Esophagus squamous epithelium (tissue), 5 donors: ENCODE measurements at regions not wholly inside any gene's neighbourhood (a gene's known extent, or its start where the extent isn't known, plus 50 kb on each side); places are given as distances from the start of the nearest gene placed in this dataset.

Source experiments
- DNase-seq: peaks from one replicate; lab custom pipeline; 2025; lab: John Stamatoyannopoulos, UW
- H3K27ac ChIP-seq, 4 donors: fragments of 200-600 bp; sonication (generic); one replicate each; pipeline ENCODE4 v1.5.1; 2016 to 2019; ENCODE audit warnings: mild to moderate bottlenecking in 1 of 4
- H3K27me3 ChIP-seq, 4 donors: fragments of 200-600 bp; sonication (generic); 1 replicate in 3 of 4; 2 replicates in 1 of 4; pipeline versions ENCODE4 v1.5.1 to v1.6.0; 2017 to 2021; ENCODE audit warnings: antibody characterized with exemption in 1 of 4
- H3K36me3 ChIP-seq, 3 donors: fragments of 200-600 bp; sonication (generic); one replicate each; pipeline ENCODE4 v1.5.1; 2016 to 2019
- H3K4me1 ChIP-seq, 3 donors: fragments of 200-600 bp; sonication (generic); one replicate each; pipeline ENCODE4 v1.5.1; 2017 to 2019
- H3K4me3 ChIP-seq, 4 donors: fragments of 200-600 bp; sonication (generic); 1 replicate in 3 of 4; 2 replicates in 1 of 4; pipeline ENCODE4 v1.5.1; 2016 to 2019; ENCODE audit warnings: mild to moderate bottlenecking in 2 of 4, moderate library complexity in 1 of 4
- H3K9me3 ChIP-seq, 3 donors: fragments of 200-600 bp; sonication (generic); one replicate each; pipeline ENCODE4 v1.5.1; 2016 to 2019
- CTCF ChIP-seq, 6 experiments: fragments of 450-650 bp in 4 of 6; fragments of 200-600 bp in 2 of 6; sonication (generic) in 2 of 6; IDR thresholded peaks; one replicate each; pipeline ENCODE4 v1.5.1; 2016 to 2019; ENCODE audit warnings: antibody characterized with exemption in 6 of 6, mild to moderate bottlenecking in 4 of 6, moderate library complexity in 4 of 6
- POLR2A ChIP-seq, 4 donors: fragments of 450-650 bp; IDR thresholded peaks; one replicate each; pipeline ENCODE4 v1.6.1; 2017; ENCODE audit warnings: antibody characterized with exemption in 4 of 4, mild to moderate bottlenecking in 4 of 4, moderate library complexity in 3 of 4
- WGBS, 2 donors: methylation state at CpG; one replicate each; pipeline ENCODE4 v1.1.5; 2018; 5-methylcytosine and 5-hydroxymethylcytosine counted together
- intact Hi-C: fragments of 100-400 bp; cut with DNase I; formaldehyde crosslinking; loops from one replicate; pipeline ENCODE4 v1.15.0; 2022
- donor health status: DM: yes; HTN: yes; CAD: no.

DNA sequence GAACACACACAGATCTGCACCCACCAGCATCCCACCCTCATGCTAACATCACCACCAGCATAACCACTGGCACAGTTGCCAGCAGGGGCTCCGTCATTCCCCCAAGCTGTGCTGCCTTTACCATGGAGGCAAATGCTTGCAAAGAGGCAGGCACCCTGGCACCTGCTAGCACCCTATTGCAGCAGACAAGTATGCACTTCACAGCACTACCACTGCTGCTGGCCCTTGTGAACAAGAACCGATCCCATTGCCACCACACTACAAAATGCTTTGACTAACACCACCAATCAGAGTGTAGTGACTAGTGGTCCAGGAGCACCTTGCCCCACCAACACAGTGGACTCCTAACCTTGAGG is 862.2 kb upstream of the DPPA4 start:
- no peaks in the 10 kb centered on the region for H3K27me3 ChIP-seq
- no peaks in the 10 kb centered on the region for H3K36me3 ChIP-seq
- 71% methylated on average over 1 of the region's 2 CpGs; no CpG with 5 or more reads in 1 of the 2 donors for WGBS, 2 donors
- no peak for TF ChIP-seq CTCF (IDR thresholded peaks at IDR 0.05)
- TF ChIP-seq POLR2A (IDR thresholded peaks at IDR 0.05), result no peak
- H3K4me3 ChIP-seq, result no peak overlapping the region
- H3K27ac ChIP-seq, result no peak overlapping the region
- peaks cover 0 to 6% (median 0%) of the 10 kb centered on the region in 3 donors for H3K9me3 ChIP-seq
- no peaks in the 10 kb centered on the region for H3K4me1 ChIP-seq
- intact Hi-C loops, result no loop called here
- DNase-seq, result no peak

DNA sequence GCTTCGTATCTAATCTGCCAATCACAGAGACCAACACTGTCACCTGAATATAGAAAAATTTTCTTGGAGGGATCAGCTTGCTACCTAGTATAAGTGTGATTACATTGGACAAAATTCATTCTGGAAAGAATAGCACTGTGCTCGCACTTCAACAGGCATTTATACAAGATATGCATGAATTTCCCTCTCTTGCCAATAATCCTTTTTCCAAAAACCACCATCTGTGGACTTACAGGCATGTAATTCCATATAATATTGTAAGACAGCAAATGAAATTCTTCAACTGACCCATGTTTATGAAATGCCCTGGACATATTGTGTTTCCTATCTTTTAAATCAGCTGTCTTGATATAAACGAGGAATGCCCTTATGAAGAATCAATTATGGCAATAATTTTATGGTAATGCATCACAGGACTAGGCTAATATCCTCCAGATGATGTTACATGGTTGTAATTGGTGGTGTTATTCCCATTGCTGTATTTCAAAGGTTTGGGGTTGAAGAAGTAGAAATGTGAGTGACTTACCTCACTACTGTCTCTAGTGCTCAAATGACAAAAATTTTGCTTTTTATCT is 861.4 kb upstream of the NECTIN3 start:
- no peaks in the 10 kb centered on the region for H3K9me3 ChIP-seq
- WGBS, 2 donors, result 54 to 59% methylated on average over 3 of the region's 3 CpGs
- no peak for TF ChIP-seq POLR2A (IDR thresholded peaks at IDR 0.05)
- TF ChIP-seq CTCF (IDR thresholded peaks at IDR 0.05), result no peak
- H3K4me3 ChIP-seq, result no peak overlapping the region
- no peak overlapping the region for H3K27ac ChIP-seq
- intact Hi-C loops, result no loop called here
- no peaks in the 10 kb centered on the region for H3K27me3 ChIP-seq
- no peaks in the 10 kb centered on the region for H3K36me3 ChIP-seq
- no peaks in the 10 kb centered on the region for H3K4me1 ChIP-seq
- no peak for DNase-seq

GRCh38 chr3:110226645-110227044 is 845.0 kb upstream of the NECTIN3 start:
- Histone ChIP-seq H3K9me3 (no peaks in the 10 kb centered on the region), H3K27ac (no peak overlapping the region), H3K27me3 (no peaks in the 10 kb centered on the region), H3K36me3 (no peaks in the 10 kb centered on the region), H3K4me1 (no peaks in the 10 kb centered on the region), H3K4me3 (no peak overlapping the region)
- WGBS, 2 donors, result 45 to 73% methylated on average over 1 of the region's 1 CpG
- TF ChIP-seq CTCF (IDR thresholded peaks at IDR 0.05) (no peak), POLR2A (IDR thresholded peaks at IDR 0.05) (no peak)
- DNase-seq, result no peak
- intact Hi-C loops, result no loop called here

DNA sequence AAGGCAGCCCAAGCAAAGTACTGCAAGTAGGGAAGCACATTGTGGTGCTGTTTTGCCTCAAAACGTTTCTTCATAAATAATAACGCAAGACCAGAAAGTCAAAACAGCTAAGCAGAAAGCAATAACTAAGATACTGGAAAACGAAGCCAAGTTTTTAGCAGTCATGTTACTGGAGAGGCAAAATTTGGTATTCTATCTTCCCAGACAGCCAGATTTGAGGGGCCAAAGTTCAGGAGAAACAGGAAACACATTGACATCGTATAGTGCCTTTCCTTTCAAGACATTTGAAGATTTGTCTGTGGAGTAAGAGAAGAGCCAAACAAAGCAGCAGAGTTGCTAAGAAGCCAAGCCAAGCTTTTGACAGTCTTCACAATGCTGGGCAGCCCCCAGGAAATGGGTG is 843.6 kb upstream of the NECTIN3 start:
- H3K27ac ChIP-seq, result no peak overlapping the region
- TF ChIP-seq CTCF (IDR thresholded peaks at IDR 0.05), result no peak
- 28 to 50% methylated on average over 4 of the region's 4 CpGs for WGBS, 2 donors
- H3K4me1 ChIP-seq, result no peaks in the 10 kb centered on the region
- H3K9me3 ChIP-seq, result no peaks in the 10 kb centered on the region
- intact Hi-C loops, result no loop called here
- H3K4me3 ChIP-seq, result no peak overlapping the region
- no peaks in the 10 kb centered on the region for H3K27me3 ChIP-seq
- DNase-seq, result no peak
- no peaks in the 10 kb centered on the region for H3K36me3 ChIP-seq

- no peak overlapping the region for H3K27ac ChIP-seq
- no peaks in the 10 kb centered on the region for H3K36me3 ChIP-seq
- no peak for DNase-seq
- H3K4me1 ChIP-seq, result no peaks in the 10 kb centered on the region
- WGBS, 2 donors, result 71 to 79% methylated on average over 4 of the region's 4 CpGs
- intact Hi-C loops, result no loop called here
- H3K27me3 ChIP-seq, result no peaks in the 10 kb centered on the region
- TF ChIP-seq CTCF (IDR thresholded peaks at IDR 0.05), result no peak
- TF ChIP-seq POLR2A (IDR thresholded peaks at IDR 0.05), result no peak
- no peaks in the 10 kb centered on the region for H3K9me3 ChIP-seq
- H3K4me3 ChIP-seq, result no peak overlapping the region
Measured at GRCh38 chr3:110234831-110235230, 836.8 kb upstream of the NECTIN3 start.
